ENCODE measurements at regions not wholly inside any gene's neighbourhood (a gene's known extent, or its start where the extent isn't known, plus 50 kb on each side); places are given as distances from the start of the nearest gene placed in this dataset.

- no peak for DNase-seq
Measured at GRCh38 chr16:81185416-81185815, 53.1 kb upstream of the BCO1 start.

- DNase-seq: peak; percentile 99
Measured at GRCh38 chr16:81181013-81181720, 57.3 kb upstream of the BCO1 start.

DNA sequence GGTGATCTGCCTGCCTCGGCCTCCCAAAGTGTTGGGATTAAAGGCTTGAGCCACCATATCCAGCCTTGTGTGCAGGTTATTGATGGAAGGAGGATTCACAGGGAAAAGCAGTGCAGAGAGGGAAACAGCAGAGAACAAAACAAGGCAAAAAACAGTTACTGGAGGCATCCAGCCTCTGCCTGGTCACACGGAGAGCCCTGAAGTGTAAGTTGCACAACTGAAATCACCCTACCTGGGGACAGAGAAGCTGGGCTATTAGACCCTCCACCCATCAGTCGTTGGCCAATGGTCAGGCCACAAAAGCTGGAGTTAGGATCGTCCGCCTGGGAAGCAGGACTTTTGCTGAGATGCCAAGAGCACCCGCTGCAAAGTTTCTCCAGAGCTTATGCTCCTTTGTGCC, 57.9 kb upstream of the BCO1 start:
- DNase-seq: no peak

DNA sequence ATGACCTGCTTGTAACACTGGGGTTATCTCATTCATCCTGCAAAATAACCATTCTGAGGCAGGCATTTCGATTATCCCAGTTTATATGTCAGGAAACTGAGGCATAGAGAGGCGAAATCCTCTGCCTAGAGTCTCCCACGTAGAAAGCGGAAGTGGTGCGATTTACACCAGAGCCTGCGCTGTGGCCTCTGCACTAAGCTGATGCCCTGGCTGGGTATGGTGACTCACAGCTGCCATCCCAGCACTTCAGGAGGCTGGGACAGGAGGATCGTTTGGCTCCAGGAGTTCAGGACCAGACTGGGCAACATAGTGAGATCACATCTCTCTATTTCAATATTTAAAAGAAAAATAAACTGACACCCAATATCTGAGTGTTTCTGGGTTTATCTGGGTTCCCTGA, 59.3 kb upstream of the BCO1 start:
- DNase-seq: no peak

GRCh38 chr16:81175325-81175891, 63.1 kb upstream of the BCO1 start:
- DNase-seq: peak; percentile 85

- DNase-seq: peak; percentile 74
Measured at GRCh38 chr16:81174644-81175324, 63.7 kb upstream of the BCO1 start.

DNA sequence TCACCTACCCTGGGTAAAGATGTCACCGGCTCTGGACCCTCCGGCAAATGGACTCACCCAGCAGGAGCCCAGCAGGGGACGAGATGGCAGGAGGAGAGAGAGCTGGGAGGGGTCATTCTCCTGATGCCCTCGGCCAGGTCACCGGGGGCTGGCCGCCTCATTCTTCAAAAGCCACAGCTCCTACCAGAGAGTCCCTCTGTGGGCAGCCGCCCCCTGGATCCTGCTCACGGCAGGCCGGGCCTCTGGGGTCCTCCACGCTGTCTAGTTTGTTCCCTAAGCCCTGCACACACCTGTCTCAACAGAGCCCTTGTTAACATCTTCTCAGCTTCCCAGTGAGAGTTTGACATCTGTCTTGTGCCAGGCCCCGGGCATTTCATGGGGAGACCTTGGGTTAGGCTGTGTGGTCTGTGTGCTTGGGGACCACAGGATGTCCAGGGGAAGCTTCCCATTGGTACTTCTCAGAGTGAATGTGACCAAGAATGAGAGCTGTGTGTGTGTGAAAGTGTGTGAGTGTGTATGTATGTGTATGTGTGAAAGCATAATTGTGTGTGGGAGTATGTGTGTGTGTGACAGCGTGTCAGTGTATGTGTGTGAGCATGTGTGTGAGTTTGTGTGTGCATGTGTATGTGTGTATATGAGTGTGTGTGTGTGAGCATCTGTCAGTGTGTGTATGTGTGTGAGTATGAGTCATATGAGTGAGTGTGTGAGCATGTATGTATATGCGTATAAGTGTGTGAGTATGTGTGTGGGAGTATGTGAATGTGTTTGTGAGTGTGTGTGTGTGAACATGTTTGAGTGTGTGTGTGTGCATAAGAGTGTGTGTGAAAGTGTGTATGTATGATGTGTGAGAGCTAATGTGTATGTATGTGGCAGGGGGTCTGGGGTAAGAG, 65.5 kb upstream of the BCO1 start:
- DNase-seq: no peak

DNA sequence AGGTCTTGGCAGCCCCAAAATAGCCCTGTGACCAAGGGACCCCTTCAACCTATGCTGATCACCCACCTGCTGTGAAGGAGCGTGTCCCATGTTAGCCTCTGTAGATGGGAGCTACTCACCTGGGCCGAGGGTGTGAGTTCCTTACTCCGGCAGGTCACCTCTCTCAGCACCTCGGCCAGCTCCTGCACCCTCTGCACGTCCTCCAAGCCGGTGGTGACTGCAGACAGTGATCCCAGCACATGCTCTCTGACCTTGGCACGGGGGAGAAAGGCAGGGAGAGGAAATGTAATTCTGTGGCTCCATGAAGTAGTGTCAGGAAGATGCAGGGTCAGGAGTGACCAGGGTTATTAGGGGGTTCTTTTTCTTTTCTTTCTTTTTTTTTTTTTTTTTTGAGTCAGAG, 67.7 kb upstream of the BCO1 start:
- no peak for DNase-seq

- no peak for DNase-seq
Measured at GRCh38 chr16:81168406-81168805, 70.1 kb upstream of the BCO1 start.

DNA sequence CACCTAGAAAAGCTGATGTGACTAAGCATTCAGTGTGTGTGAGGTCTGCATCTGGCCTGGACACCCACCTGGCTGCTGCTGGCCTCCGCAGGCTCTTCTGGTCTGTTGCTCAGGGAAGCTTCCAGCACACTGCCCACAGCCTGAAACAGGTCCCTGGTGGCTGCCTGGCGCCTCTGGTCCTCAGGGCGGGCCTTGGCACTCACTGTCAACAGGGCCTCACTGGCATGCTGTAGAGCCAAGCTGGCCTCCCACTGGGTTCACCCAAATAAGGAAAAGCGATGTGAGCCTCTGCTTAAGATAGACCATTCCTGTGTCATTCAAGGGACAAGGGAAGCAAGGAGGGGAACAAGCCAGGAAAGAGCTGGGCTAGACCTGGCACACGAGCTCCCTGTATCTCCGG, 70.6 kb upstream of the BCO1 start:
- no peak for DNase-seq

DNA sequence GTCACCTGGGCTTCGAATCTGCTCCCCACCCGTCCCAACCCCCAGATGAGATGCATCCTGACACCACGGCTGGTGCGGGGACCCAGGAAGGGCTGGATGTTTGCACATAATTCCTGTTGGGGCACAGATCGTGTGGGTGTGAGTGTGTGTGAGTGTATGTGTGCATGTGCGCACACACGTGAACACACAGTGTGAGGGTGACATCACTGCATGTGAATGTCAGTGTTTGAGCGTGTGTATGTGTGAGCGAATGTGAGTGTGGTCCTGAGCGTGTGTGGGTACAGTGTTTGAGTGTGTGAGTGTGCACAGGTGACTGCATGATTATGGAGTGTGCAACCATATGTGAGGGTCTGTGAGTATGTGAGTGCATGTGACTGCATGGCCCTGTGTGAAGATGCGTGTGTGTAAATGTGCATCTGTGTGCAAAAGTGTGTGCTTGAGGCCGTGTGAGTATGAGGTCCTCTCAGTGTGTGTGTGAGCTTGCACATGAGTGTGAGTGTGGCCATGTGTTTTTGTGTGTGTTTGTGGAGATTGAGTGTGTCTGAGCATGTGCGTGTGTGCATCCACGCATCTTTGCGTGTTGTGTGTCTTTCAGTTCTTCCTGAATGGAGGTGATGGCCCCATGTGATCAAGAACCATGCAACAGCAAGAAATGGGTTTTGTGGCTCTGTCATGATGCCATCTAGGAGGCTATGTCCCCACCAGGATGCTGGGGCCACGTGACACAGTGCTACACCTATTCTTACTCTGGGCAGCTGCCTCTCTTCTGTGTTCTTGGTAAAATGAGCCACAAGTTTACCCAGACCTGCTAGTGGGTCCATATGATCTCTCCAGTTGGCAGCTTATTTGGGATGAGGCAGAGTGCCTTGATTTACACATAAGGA, 70.5 kb upstream of the GCSH start:
- no peak for DNase-seq

- DNase-seq: no peak
Measured at GRCh38 chr16:81165411-81166097, 69.4 kb upstream of the GCSH start.

DNA sequence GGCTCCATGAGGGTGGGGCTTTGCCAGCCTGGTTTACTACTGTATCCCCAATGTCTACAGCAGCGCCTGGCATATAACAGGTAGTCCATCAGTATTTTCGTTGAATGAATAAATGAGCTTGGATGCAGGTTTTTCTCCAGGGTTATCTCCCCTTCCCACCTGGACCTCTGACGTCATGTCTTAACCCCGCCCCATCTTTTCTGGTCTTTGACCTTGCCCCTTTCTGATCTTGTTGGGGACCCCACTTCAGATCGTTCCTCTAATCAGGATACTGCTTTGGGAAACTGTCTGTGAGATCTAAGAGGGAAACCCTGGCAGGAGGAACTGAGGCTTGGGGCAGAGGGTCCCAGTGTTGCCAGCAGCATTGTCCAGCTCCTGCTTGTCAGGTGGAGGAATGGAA, 68.8 kb upstream of the GCSH start:
- DNase-seq: no peak

DNA sequence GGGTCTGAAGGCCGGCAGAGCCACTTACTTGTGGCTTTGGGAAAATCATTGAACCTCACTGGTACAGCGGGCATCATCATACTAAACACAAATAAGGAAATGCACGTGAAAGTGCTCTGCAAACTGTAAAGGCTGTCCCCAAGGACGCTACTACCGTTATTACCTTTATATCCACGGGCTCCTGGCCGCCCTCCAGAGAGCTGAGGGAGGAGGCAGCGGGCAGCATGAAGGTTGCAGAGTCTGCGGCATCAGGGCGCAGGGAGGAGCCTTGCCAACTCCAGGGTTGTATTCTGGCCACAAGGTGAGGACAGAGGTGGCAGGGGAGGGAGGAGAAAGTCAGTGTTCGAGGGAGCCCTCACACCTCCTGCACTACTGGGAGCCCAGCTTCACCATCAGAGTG, 68.3 kb upstream of the GCSH start:
- no peak for DNase-seq

- DNase-seq: no peak
Measured at GRCh38 chr16:81163671-81164070, 67.5 kb upstream of the GCSH start.

DNA sequence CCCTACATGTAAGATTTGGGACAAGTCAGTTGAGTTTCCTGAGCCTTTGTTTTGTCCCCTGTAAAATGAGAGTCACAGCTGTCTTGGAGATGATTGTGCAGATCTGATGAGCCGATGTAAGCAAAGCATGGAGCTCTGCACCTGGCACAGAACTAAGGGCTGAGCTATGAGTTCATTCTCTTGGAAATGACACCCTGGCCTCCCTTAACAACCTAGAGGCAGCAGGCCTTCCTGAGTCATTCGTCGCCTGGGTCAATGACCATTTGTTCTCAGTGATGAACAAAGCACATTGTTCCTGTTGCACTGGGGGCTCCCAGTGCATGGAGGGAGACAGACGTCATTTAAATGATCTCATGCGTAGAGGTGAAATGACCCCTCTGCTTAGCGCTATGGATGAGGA, 62.8 kb upstream of the GCSH start:
- no peak for DNase-seq

GRCh38 chr16:81155769-81156168, 59.6 kb upstream of the GCSH start:
- DNase-seq: no peak

- DNase-seq: no peak
Measured at GRCh38 chr16:81151648-81152310, 55.6 kb upstream of the GCSH start.

DNA sequence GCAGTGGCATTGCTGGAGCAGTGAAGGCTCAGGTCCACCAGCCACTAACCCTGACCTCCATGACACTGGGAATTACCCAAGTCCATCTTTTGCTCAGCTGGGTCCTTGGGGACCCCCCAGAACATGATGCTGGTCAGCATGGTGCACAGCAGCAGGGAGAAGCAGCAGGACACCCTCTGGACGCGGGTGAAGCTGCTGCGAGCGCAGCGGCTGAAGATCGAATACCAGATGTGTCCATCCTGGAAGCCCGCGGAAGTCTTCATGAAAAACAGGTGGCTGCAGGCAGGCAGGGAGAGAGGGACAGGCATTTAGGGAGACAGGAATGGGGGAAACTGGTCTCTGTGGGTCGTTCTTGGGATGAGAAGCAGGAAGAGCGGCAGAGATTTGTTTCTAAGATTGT, 53.4 kb upstream of the GCSH start:
- no peak for DNase-seq

DNA sequence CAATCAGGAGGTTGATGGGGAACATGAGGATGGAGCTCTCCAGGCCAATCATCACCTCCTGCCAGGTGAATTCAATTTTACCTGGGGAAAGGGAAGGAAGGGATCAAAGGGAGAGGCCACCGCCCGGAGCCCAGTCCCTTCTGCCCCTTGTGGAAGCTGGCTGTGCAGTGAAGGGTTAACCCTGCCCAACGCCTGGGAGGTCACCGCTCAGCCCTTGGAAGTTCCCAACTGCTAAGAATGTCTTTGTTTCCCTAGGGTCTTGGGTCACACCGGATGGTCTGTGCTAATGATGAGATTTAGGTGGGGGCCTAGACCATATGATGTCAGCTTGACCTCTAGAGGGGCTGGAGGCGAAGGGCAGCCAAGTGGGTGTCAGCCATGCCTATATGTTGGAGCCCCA, 52.1 kb upstream of the GCSH start:
- DNase-seq: no peak

Measured in EL (cell line).